HEK293T (cell line): ENCODE measurements at regions not wholly inside any gene's neighbourhood (a gene's known extent, or its start where the extent isn't known, plus 50 kb on each side); places are given as distances from the start of the nearest gene placed in this dataset.

Experiments used
- BHLHE40 ChIP-seq: fragments of 450-650 bp; IDR thresholded peaks from 2 replicates; pipeline ENCODE4 v1.6.1; 2016; ENCODE audit warnings: mild to moderate bottlenecking, moderate library complexity, borderline replicate concordance
- FOXA1 ChIP-seq: fragments of 450-650 bp; IDR thresholded peaks from 2 replicates; pipeline ENCODE4 v1.6.1; 2016; ENCODE audit warnings: mild to moderate bottlenecking
- FOXM1 ChIP-seq: fragments of 450-650 bp; IDR thresholded peaks from 2 replicates; pipeline ENCODE4 v1.6.1; 2017; ENCODE audit warnings: mild to moderate bottlenecking, borderline replicate concordance
- SP1 ChIP-seq: fragments of 450-650 bp; IDR thresholded peaks from 2 replicates; pipeline ENCODE4 v1.6.1; 2017
- ZNF384 ChIP-seq: fragments of 450-650 bp; IDR thresholded peaks from 2 replicates; pipeline ENCODE4 v1.6.1; 2016

DNA sequence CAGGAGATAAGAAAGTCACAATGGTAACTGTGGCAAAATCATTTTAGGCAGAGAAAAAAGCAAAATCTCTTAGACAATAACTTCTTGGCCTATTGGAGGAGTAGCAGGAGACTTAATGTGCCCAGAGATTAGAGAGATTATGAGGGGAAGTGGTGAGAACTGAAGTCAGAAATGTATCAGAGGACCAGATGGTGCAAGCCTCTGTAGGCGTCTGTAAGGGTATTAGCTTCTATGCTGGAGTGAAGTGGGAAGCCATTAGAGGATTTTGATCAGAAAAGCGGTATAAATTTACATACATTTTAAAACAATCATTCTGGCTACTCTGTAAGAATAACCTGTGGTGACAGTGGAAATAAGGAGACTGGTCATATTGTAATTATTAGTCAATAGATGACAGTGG lies 236.7 kb downstream of the FAT4 start:
- TF ChIP-seq FOXM1 (no peak), ZNF384 (no peak), SP1 (no peak), BHLHE40 (no peak), FOXA1 (no peak)
